ENCODE measurements at regions not wholly inside any gene's neighbourhood (a gene's known extent, or its start where the extent isn't known, plus 50 kb on each side); places are given as distances from the start of the nearest gene placed in this dataset.
A peak's percentile ranks its signal among the peaks of the same experiment; 100 is the strongest.

- Histone ChIP-seq H3K4me3 (ENCODE audit: insufficient read length, low read depth) (no peak overlapping the region), H3K36me3 (ENCODE audit: insufficient read depth, insufficient read length, low read length) (no peaks in the 10 kb centered on the region), H3K27me3 (ENCODE audit: insufficient read depth, insufficient read length) (no peaks in the 10 kb centered on the region), H3K9me3 (ENCODE audit: insufficient read depth, low read length) (no peaks in the 10 kb centered on the region), H3K9ac (ENCODE audit: insufficient read length, low read depth) (no peak overlapping the region), H3K4me1 (ENCODE audit: insufficient read depth, insufficient read length) (peaks cover 4% of the 10 kb centered on the region)
- TF ChIP-seq YY1 (IDR thresholded peaks at IDR 0.05; ENCODE audit: insufficient read depth, insufficient read length), result no peak
- TF ChIP-seq ZNF274 (IDR thresholded peaks at IDR 0.05; ENCODE audit: low read depth, low read length), result no peak
- no peak for TF ChIP-seq SUZ12 (IDR thresholded peaks at IDR 0.05; ENCODE audit: extremely low read depth, insufficient read depth, insufficient read length)
- no peak for DNase-seq (ENCODE audit: low read depth, low spot score)
Observed at GRCh38 chr9:89911721-89912604, 307.2 kb downstream of the GADD45G start.

- no peaks in the 10 kb centered on the region for H3K36me3 ChIP-seq (ENCODE audit: insufficient read depth, insufficient read length, low read length)
- H3K4me1 ChIP-seq (ENCODE audit: insufficient read depth, insufficient read length), result peaks cover 4% of the 10 kb centered on the region
- H3K9ac ChIP-seq (ENCODE audit: insufficient read length, low read depth), result no peak overlapping the region
- no peak for DNase-seq (ENCODE audit: low read depth, low spot score)
- no peak overlapping the region for H3K4me3 ChIP-seq (ENCODE audit: insufficient read length, low read depth)
- H3K27me3 ChIP-seq (ENCODE audit: insufficient read depth, insufficient read length), result no peaks in the 10 kb centered on the region
- no peaks in the 10 kb centered on the region for H3K9me3 ChIP-seq (ENCODE audit: insufficient read depth, low read length)
- TF ChIP-seq YY1 (IDR thresholded peaks at IDR 0.05; ENCODE audit: insufficient read depth, insufficient read length) (no peak), SUZ12 (IDR thresholded peaks at IDR 0.05; ENCODE audit: extremely low read depth, insufficient read depth, insufficient read length) (no peak), ZNF274 (IDR thresholded peaks at IDR 0.05; ENCODE audit: low read depth, low read length) (no peak)
Observed at GRCh38 chr9:89912605-89912953, 307.8 kb downstream of the GADD45G start.

GRCh38 chr9:89915187-89915586, 310.4 kb downstream of the GADD45G start:
- H3K9me3 ChIP-seq (ENCODE audit: insufficient read depth, low read length), result no peaks in the 10 kb centered on the region
- no peaks in the 10 kb centered on the region for H3K27me3 ChIP-seq (ENCODE audit: insufficient read depth, insufficient read length)
- no peaks in the 10 kb centered on the region for H3K36me3 ChIP-seq (ENCODE audit: insufficient read depth, insufficient read length, low read length)
- H3K4me3 ChIP-seq (ENCODE audit: insufficient read length, low read depth), result no peak overlapping the region
- no peak for DNase-seq (ENCODE audit: low read depth, low spot score)
- TF ChIP-seq YY1 (IDR thresholded peaks at IDR 0.05; ENCODE audit: insufficient read depth, insufficient read length) (no peak), ZNF274 (IDR thresholded peaks at IDR 0.05; ENCODE audit: low read depth, low read length) (no peak), SUZ12 (IDR thresholded peaks at IDR 0.05; ENCODE audit: extremely low read depth, insufficient read depth, insufficient read length) (no peak)
- peaks cover 4% of the 10 kb centered on the region for H3K4me1 ChIP-seq (ENCODE audit: insufficient read depth, insufficient read length)
- H3K9ac ChIP-seq (ENCODE audit: insufficient read length, low read depth), result no peak overlapping the region

- Histone ChIP-seq H3K27me3 (ENCODE audit: insufficient read depth, insufficient read length) (no peaks in the 10 kb centered on the region), H3K9ac (ENCODE audit: insufficient read length, low read depth) (no peak overlapping the region), H3K4me3 (ENCODE audit: insufficient read length, low read depth) (no peak overlapping the region), H3K36me3 (ENCODE audit: insufficient read depth, insufficient read length, low read length) (no peaks in the 10 kb centered on the region), H3K4me1 (ENCODE audit: insufficient read depth, insufficient read length) (peaks cover 4% of the 10 kb centered on the region), H3K9me3 (ENCODE audit: insufficient read depth, low read length) (no peaks in the 10 kb centered on the region)
- DNase-seq (ENCODE audit: low read depth, low spot score), result peak; percentile 39
- TF ChIP-seq ZNF274 (IDR thresholded peaks at IDR 0.05; ENCODE audit: low read depth, low read length) (no peak), SUZ12 (IDR thresholded peaks at IDR 0.05; ENCODE audit: extremely low read depth, insufficient read depth, insufficient read length) (no peak), YY1 (IDR thresholded peaks at IDR 0.05; ENCODE audit: insufficient read depth, insufficient read length) (no peak)
Observed at GRCh38 chr9:89916001-89916597, 311.3 kb downstream of the GADD45G start.

- H3K9ac ChIP-seq (ENCODE audit: insufficient read length, low read depth), result no peak overlapping the region
- no peak for DNase-seq (ENCODE audit: low read depth, low spot score)
- TF ChIP-seq ZNF274 (IDR thresholded peaks at IDR 0.05; ENCODE audit: low read depth, low read length), result no peak
- H3K27me3 ChIP-seq (ENCODE audit: insufficient read depth, insufficient read length), result no peaks in the 10 kb centered on the region
- no peak overlapping the region for H3K4me3 ChIP-seq (ENCODE audit: insufficient read length, low read depth)
- H3K36me3 ChIP-seq (ENCODE audit: insufficient read depth, insufficient read length, low read length), result no peaks in the 10 kb centered on the region
- H3K4me1 ChIP-seq (ENCODE audit: insufficient read depth, insufficient read length), result peaks cover 11% of the 10 kb centered on the region
- H3K9me3 ChIP-seq (ENCODE audit: insufficient read depth, low read length), result no peaks in the 10 kb centered on the region
Observed at GRCh38 chr9:89917861-89918260, 313.0 kb downstream of the GADD45G start.

GRCh38 chr9:89919171-89919681, 314.4 kb downstream of the GADD45G start:
- H3K36me3 ChIP-seq (ENCODE audit: insufficient read depth, insufficient read length, low read length), result no peaks in the 10 kb centered on the region
- no peak overlapping the region for H3K4me3 ChIP-seq (ENCODE audit: insufficient read length, low read depth)
- peak; percentile 48 for DNase-seq (ENCODE audit: low read depth, low spot score)
- H3K9ac ChIP-seq (ENCODE audit: insufficient read length, low read depth), result no peak overlapping the region
- H3K9me3 ChIP-seq (ENCODE audit: insufficient read depth, low read length), result no peaks in the 10 kb centered on the region
- peaks cover 11% of the 10 kb centered on the region for H3K4me1 ChIP-seq (ENCODE audit: insufficient read depth, insufficient read length)
- TF ChIP-seq YY1 (IDR thresholded peaks at IDR 0.05; ENCODE audit: insufficient read depth, insufficient read length) (no peak), ZNF274 (IDR thresholded peaks at IDR 0.05; ENCODE audit: low read depth, low read length) (no peak), SUZ12 (IDR thresholded peaks at IDR 0.05; ENCODE audit: extremely low read depth, insufficient read depth, insufficient read length) (no peak)
- no peaks in the 10 kb centered on the region for H3K27me3 ChIP-seq (ENCODE audit: insufficient read depth, insufficient read length)

GRCh38 chr9:89920131-89920530, 315.3 kb downstream of the GADD45G start:
- peaks cover 11% of the 10 kb centered on the region for H3K4me1 ChIP-seq (ENCODE audit: insufficient read depth, insufficient read length)
- no peaks in the 10 kb centered on the region for H3K27me3 ChIP-seq (ENCODE audit: insufficient read depth, insufficient read length)
- no peaks in the 10 kb centered on the region for H3K36me3 ChIP-seq (ENCODE audit: insufficient read depth, insufficient read length, low read length)
- H3K4me3 ChIP-seq (ENCODE audit: insufficient read length, low read depth), result no peak overlapping the region
- H3K9ac ChIP-seq (ENCODE audit: insufficient read length, low read depth), result no peak overlapping the region
- TF ChIP-seq SUZ12 (IDR thresholded peaks at IDR 0.05; ENCODE audit: extremely low read depth, insufficient read depth, insufficient read length) (no peak), ZNF274 (IDR thresholded peaks at IDR 0.05; ENCODE audit: low read depth, low read length) (no peak), YY1 (IDR thresholded peaks at IDR 0.05; ENCODE audit: insufficient read depth, insufficient read length) (no peak)
- H3K9me3 ChIP-seq (ENCODE audit: insufficient read depth, low read length), result no peaks in the 10 kb centered on the region
- no peak for DNase-seq (ENCODE audit: low read depth, low spot score)
